Right renal cortex interstitium (tissue), 3 donors: ENCODE measurements at regions not wholly inside any gene's neighbourhood (a gene's known extent, or its start where the extent isn't known, plus 50 kb on each side); places are given as distances from the start of the nearest gene placed in this dataset.

Experiments used
- DNase-seq, 3 donors: peaks; one replicate each; pipeline ENCODE4 v3.0.0-alpha.2; 2013; ENCODE audit warnings: low read depth in 3 of 3, low spot score in 2 of 3

DNA sequence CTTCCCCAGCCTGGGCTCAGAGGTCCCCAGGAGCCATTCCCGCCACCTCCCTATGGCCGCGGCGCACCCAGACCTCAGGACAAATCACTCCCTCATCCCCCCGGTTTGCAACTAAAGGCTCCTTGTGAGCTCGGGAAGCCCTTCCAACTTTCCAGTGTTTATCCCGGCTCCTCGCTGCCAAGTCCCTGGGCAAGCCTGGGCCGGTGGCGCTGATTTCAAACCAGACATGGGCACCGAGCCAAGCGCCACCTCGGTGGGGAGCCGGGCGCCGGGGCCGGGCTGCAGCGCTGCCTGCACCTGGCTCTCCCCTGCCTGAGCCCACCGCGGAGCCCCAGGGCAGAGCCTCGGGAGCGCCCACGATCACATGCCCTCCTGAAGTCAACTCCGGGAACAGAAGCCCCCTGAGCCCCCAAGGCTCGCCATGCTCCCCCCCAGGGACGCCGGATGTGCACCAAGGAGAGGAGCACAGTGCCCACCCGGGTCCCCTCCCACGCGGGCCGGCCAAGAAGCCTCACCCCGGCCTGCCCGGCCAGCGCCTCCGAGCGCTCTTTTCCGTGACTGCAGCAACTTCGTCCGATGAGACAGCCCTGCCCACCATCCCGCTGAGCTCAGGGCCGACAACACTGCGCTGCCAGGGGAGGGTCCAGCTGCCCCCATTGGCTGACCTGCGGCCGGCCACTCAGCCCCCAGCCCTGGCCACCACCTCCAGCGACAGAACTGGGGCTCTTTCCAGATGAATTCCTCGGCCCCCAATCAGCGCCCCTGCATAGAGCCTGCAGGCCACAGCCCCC, 50.0 kb downstream of the NCOR2 start:
- DNase-seq = no peak

DNA sequence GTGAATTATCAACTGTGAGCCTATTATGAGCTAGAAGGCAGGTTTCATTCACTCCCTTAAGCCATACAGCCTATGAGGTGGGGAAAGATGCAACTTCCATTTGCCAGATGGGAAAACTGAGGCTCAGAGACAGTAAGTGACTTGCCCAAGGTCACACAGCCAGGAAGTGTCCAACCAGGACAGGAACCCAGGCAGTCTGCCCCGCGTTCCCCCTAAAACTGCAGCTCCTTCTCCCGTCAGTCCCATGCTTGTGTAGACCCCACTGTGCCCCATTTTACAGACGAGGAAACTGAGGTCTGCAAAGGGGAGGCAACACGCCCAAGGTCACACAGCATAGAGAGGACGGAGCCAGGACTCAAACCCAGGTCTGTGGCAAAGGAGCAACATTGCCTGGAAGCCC, 50.6 kb downstream of the NCOR2 start:
- DNase-seq = no peak

GRCh38 chr12:124515981-124516380, 51.4 kb downstream of the NCOR2 start:
- no peak for DNase-seq

DNA sequence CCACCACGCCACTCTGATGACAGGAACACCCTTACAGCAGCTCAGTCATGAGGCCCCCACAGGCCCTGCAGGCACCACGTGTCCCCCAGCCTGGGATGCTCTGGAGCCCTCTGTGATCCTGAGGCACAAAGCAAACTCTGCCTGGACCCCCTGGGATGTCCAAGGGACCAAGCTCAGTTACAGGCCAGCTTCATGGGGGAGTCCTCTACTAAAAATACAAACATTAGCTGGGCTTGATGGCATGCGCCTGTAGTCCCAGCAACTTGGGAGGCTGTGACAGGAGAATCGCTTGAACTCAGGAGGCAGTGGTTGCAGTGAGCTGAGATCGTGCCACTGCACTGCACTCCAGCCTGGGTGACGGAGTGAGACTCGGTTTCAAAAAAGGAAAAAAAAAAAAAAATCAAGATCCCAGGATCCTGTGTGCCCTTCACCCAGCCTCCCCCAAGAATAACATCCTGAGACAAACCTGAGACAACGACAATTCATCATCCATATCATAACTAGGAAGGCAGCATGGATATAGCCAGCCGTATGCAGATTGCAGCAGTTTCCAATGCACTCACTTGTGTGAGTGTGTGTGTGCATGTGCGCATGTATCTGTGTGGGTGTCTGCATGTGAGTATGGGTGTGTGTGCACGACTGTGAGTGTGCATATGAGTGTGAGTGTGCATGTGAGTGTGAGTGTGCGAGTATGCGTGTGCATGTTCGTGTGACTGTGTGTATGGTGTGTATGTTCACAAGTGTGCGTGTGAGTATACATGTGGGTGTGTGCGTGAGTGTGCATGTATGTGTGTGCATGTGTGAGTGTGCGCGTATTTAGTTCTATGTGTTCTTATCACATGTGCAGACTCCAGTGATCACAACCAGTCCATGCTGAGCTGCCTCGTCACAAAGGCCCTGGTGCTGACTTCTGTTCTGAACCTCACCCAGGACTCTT, 52.1 kb downstream of the NCOR2 start:
- no peak for DNase-seq

DNA sequence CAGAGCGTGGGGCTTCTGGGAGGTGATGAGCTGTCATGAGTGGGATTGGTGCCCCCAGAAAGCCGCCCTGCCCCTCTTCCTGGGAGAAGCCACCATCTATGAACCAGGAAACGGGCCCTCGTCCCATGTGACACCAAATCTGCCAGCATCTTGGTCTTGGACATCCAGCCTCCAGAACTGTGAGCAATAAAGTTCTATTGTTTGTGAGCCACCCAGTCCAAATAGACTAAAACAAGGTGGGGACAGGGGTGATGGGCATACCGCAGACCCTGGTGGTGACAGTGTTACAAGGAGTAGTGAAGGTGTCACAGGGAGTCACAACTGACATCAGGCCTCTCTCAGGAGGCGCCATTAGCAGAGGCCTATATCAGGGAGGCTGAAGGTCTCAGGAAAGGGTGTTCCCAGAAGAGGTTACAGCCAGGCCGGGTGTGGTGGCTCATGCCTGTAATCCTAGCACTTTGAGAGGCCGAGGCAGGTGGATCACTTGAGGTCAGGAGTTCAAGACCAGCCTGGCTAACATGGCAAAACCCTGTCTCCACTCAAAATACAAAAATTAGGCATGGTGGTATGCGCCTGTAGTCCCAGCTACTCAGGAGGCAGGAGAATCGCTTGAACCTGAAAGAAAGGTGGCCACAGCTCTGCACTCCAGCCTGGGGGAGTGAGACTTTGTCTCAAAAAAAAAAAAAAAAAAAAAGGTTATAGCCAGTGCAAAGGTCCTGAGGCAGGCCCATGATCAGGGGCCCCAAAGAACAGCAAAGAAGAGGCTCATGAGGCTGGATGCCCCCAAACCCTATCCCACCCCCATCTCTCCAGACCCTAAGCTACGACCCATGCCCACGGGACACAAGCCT, 53.0 kb downstream of the NCOR2 start:
- DNase-seq = no peak

DNA sequence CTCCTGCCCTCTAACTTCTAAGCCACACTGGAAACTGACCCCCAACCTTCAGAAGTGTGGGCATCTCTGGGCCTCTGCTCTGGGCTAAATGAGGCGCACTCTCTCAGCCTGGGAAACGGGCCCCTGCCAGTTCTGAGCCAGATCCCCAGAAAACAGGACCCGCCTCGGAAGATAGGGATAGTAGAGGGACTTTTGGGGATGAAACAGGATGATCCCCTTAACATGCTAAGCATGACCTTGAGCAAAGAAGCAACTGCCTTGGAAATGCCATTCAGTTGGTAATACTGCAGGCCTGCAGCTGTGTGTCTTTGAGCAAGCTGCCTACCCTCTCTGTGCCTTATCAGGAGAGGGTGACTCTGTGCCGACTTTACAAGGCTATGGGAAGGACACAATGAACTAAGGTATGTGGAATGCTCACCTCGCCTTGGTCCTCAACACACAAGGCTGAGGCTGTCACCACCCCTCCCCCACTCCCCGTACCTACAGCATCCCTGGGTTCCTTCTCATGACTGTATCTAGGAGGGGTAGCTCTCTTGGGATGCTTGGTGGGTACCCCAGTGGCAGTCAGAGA, 54.0 kb downstream of the NCOR2 start:
- DNase-seq = no peak

GRCh38 chr12:124512667-124513296, 54.6 kb downstream of the NCOR2 start:
- DNase-seq = no peak

DNA sequence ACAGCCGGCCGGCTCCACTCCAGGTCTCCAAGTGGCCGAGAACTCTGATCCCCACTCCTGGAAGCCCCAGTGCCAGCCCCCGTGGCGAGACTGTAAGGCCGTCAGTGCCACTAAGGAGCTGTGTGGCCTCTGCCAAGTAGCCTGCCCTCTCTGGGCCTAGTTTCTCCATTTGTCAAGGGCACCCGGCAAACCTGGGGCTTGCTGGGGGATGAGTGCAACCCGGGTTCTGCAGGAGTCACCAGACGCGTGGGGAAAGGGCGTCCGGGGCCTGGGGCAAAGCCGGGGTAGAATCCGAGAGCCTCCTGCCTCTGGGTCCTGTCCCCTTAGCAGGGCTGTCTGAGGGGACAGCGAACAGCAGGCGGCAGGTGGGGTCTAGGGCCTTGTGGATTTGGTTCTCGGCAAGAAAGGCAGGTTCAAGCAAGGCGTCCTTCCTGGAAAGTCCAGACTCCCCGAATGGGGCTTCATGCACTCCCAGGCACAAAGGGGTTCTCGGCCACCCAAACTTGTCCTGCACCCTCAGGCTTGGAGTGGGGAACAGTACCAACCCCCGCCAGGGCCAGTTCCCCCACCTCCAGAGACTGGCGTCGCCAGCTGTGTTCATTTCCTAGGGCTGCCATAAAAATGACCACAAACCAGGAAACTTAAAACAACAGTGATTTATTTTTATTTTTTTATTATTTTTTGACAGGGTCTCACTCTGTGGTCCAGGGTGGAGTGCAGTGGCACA, 56.0 kb downstream of the NCOR2 start:
- DNase-seq = no peak

- DNase-seq = no peak
Observed at GRCh38 chr12:124510301-124510970, 57.0 kb downstream of the NCOR2 start.

GRCh38 chr12:124509676-124510300, 57.6 kb downstream of the NCOR2 start:
- DNase-seq = no peak

DNA sequence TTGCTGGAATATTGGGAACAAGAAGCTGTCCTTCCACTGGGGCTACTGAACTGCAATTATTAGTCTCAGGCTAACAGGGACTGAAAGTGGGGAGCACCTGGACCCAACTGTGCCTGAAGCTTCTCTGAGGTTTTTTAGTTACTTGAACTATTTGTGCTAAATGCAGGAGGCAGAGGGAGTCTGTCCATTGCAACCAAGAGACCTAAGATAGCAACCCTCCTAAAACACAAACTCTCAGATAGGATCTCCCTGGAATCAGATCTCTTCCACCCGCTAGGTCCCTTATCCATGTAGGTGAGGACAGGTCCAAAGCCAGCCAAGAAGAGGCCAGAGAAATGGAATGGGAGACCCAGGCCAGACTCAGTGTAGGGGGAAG, 58.1 kb downstream of the NCOR2 start:
- DNase-seq = no peak

DNA sequence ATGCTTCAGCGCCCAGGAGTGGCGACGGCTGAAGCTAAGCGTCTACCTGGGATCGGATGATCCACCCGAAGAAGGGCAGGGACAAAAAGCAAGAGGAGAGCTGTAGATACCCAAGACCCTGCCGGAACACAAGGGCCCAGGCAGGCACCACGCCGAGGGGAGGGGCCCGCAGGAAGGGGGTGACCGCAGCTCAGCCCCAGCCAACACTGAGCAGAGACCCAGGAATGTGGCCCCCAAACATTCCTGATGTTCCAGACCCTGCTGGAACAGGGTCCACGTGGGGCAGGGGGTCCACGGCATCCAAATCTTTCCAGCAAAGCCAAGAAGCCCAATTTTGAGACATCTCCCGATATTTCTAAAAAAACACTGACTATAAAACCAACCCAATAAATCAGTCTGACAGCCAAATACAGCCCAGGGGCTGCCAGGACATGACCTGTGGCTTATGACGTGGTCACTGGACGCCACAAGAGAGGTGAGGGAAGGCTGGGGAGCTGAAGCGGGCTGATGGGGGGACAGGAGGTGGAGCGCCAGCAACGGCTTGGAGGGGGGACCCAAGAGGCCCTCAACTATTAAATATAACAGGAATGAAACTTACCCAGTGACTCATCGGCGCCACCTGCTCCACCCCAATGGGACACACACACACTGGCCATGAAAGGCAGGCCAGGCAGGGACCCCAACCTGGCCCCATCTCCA, 58.9 kb downstream of the NCOR2 start:
- DNase-seq = no peak

- DNase-seq = no peak
Observed at GRCh38 chr12:124507188-124508109, 60.0 kb downstream of the NCOR2 start.

DNA sequence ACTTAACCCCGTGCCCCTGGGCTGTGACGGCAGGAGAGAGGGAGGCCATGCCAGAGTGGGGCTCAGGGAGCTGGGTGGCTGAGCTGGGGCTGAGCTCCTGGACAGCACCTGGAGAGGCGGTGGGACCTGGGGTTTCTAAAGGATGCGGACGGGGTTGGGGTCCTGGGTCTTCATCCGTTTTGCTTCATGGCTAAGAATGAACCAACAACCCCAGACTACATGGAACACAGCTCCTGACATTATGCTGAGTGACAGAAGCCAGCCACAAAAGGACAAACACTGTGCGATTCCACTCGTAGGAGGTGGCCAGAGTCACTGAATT, 60.6 kb downstream of the NCOR2 start:
- DNase-seq = no peak

GRCh38 chr12:124506145-124506831, 61.1 kb downstream of the NCOR2 start:
- no peak for DNase-seq
